NCI-H1930 (cell line): ENCODE measurements at regions not wholly inside any gene's neighbourhood (a gene's known extent, or its start where the extent isn't known, plus 50 kb on each side); places are given as distances from the start of the nearest gene placed in this dataset.
"Not testable (repeated sequence)": the region's sequence is repeated elsewhere in the genome, so short reads cannot be mapped to it uniquely, and the experiment has no call there.

ENCODE experiments used
- DNase-seq, 2 experiments: peaks; one replicate each; lab custom pipeline; 2025; lab: John Stamatoyannopoulos, UW

DNA sequence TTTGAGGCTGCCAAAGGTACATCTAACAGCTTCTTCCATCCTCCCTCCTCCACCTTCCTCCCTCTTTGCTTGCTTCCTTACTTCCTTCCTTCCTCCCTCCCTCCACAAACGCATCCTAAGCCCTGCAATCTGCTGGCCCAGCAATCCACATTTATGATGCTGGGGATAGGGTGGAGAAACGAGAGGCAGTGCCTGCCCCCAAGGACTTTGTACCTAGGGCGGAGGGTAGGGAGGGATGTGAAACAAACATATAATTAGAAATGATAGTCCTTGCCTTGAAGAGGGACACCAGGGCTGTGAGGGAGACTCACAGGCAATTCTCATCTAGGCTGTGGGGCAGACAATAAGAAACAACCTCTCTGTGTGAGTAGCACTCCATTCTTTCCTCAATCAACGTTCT lies 188.3 kb downstream of the ANKRD30B start:
- DNase-seq, result no peak

- DNase-seq, result no peak
These were observed 189.3 kb downstream of the ANKRD30B start for GRCh38 chr18:14937271-14937670.

GRCh38 chr18:14939141-14939540 lies 191.2 kb downstream of the ANKRD30B start:
- DNase-seq, result no peak

- DNase-seq, result not testable (repeated sequence)
These were observed 192.1 kb downstream of the ANKRD30B start for GRCh38 chr18:14940106-14940505.

DNA sequence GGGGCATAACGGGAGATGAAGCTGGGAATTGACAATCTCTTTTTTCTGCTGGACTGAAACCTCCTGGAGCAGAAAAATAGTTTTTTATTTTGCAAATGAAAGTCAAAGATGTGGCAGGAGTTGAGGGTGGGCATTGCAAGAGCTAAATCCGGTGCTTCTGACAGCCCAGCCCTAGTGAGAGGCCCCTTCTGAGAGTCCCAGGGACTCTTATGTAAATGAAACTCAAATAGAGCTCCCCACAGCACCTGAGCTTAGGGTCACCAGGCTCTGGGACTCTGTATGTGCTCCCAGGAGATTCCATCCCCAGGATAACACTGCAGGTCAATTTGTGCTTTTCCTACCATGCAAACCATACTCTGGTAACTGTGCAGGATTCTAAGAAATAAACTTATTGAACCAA lies 192.8 kb downstream of the ANKRD30B start:
- DNase-seq, result no peak

DNA sequence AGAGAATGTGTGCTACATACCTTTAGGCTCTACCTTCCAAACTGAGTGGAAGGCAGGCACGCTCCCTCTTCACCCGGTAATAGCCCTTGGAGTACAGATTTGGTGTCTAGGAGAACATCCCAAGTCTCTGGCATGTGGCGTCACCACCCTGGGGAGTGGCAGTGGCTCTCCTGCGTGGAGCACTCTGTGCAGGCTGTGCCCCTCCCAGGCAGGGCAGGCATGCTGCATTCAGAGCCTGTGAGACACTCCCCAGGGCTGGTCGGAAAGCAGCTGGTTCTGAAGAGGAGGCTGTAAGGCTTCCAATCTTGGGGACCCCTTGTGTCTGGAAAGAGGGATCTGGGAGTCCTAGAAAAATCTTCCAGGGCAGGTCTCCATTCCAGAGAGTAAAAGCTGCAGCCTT lies 193.3 kb downstream of the ANKRD30B start:
- DNase-seq, result no peak

GRCh38 chr18:14941792-14942191 lies 193.8 kb downstream of the ANKRD30B start:
- no peak for DNase-seq

GRCh38 chr18:14942275-14942674 lies 194.3 kb downstream of the ANKRD30B start:
- no peak for DNase-seq

- DNase-seq, result no peak
These were observed 195.5 kb downstream of the ANKRD30B start for GRCh38 chr18:14943486-14943885.

GRCh38 chr18:14943967-14944636 lies 196.1 kb downstream of the ANKRD30B start:
- no peak for DNase-seq

- no peak for DNase-seq
These were observed 196.9 kb downstream of the ANKRD30B start for GRCh38 chr18:14944838-14945237.

- DNase-seq, result no peak
These were observed 197.3 kb downstream of the ANKRD30B start for GRCh38 chr18:14945286-14945685.

DNA sequence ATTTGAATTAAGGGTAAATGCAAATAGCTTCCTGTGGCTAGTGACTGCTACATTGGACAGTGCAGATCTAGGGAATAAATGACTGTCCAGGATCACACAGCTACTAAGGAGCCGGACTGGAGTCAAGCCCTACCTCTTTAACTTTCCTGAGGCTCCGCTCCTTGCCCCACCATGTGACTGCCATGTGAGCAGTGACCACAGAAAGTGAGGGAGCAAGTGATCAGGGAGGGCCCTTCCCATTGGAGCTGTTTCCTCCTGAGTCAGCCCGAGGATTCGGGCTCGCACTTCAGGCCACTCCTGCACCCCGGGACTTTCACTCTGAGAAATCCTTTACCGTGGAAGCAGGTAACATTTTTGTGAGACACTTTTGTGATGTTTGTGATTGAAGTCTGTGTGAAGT lies 198.0 kb downstream of the ANKRD30B start:
- no peak for DNase-seq

DNA sequence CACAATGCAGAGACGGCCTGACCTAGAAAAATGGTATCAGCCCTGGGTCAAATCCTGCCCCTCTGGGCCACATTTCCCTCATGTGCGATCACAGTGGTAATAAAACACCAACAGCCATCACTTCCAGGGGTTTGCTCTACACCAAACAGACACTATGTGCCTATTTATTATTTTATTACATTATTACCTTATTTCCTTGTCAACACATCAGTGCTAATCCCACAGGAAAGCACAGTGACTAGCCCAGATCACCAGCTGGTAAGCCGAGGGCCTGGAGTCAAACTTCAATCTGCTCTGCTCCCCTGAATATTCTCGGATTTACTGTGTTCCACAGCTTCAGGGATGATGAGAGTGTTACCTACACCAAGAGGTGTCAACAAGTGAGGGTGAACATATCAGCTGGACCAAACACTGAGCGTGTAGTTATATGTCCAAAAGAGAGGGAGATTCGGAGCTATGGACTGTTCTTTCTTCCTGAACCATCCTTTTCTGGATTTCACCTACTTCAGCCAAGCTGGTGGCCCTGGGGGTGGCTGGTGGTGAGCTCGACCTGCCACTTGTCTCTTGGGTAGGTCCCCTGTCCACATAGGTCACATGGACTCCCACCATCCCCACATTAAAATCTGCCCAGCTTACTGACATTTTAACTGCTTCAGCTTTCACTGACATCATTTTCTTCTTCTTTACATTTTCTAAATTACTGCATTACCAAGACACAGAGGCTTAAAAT lies 198.9 kb downstream of the ANKRD30B start:
- DNase-seq, result not testable (repeated sequence)

GRCh38 chr18:14947482-14948162 lies 199.7 kb downstream of the ANKRD30B start:
- no peak for DNase-seq

DNA sequence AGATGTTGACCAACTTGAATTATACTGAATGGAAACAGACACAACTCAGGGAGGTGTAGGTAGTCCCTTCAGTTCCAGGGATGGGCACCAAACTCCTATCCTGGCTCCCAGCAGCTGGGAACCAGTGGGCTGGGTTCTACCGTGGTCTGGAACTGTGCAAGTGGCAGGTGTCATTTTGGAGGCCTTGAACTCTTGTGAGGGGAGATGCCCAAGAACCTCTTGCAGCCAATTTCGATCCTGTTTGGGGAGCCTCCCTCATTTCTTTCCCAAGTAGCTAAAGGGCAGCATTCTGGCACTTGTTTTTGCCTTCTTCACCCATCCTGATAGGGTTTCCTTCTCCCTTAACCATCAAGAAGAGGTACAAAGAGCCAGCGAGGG lies 200.2 kb downstream of the ANKRD30B start:
- DNase-seq, result no peak

- no peak for DNase-seq
These were observed 202.1 kb downstream of the ANKRD30B start for GRCh38 chr18:14949800-14950664.

DNA sequence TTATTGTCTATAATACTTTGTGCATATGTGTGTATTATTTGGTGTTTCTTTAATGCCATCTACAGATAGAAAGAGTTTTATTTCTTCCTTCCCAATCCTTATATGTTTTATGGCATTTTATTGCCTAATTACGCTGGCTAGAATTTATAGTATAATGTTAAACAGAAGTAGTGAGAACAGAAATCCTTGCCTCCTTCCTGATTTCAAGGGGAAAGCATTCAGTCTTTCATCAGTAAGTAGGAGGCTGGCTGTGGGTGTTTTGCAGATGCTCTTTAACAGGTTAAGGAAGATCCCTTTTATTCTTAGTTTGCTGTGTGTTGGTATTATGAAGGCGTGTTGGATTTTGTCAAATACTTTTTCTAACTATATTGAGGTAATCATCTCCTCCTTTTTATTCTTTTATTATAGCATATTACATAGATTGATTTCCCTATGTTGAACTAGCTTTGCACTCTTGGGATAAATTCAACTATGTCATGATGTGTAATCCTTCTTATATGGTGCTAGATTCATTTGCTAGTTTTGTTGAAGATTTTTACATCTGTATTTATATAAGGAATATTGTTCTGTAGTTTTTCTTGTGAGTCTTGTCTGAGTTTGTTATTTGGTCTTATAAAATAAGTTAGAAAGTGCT lies 204.6 kb downstream of the ANKRD30B start:
- not testable (repeated sequence) for DNase-seq

DNA sequence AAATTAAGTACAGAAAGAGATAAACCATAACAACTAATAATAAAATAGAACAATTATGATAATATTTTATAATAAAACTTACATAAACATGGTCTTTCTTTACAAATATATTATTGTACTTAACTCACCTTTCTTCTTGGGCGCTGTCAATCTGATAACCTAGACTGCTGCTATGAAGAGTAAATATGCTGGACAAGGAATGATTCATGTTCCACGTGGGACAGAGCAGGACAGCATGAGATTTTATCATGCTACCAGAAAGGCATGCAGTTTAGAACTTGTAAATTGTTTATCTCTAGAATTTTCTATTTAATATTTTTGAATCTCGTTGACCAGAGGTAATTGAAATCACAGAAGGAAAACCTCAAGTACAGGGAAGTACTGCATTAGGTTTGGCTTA lies 210.7 kb downstream of the ANKRD30B start:
- no peak for DNase-seq

GRCh38 chr18:14959550-14959949 lies 211.6 kb downstream of the ANKRD30B start:
- no peak for DNase-seq

GRCh38 chr18:14961991-14962390 lies 214.0 kb downstream of the ANKRD30B start:
- DNase-seq, result no peak

GRCh38 chr18:14962626-14963025 lies 214.7 kb downstream of the ANKRD30B start:
- no peak for DNase-seq
